ENCODE measurements at regions not wholly inside any gene's neighbourhood (a gene's known extent, or its start where the extent isn't known, plus 50 kb on each side); places are given as distances from the start of the nearest gene placed in this dataset.

- Histone ChIP-seq H3K4me1 (ENCODE audit: control insufficient read depth in 5 of 5, insufficient read depth in 5 of 5, low read length in 5 of 5) (peaks cover 0 to 15% (median 5%) of the 10 kb centered on the region in 5 donors), H3K27ac (ENCODE audit: low read depth in 1 of 2, low read length in 1 of 2) (no peak overlapping the region), H3K27me3 (ENCODE audit: control insufficient read depth in 3 of 3, insufficient read depth in 3 of 3, low read length in 2 of 3) (peaks cover 0 to 26% (median 0%) of the 10 kb centered on the region in 3 donors), H3K9me3 (ENCODE audit: control insufficient read depth in 4 of 4, insufficient read depth in 3 of 4, low read length in 3 of 4) (peaks cover 0 to 2% (median 0%) of the 10 kb centered on the region in 4 donors), H3K36me3 (ENCODE audit: control insufficient read depth in 4 of 4, insufficient read depth in 4 of 4, low read length in 4 of 4) (no peaks in the 10 kb centered on the region), H3K9ac (ENCODE audit: insufficient read depth in 1 of 2, low read length in 2 of 2) (no peak overlapping the region), H3K4me3 (no peak overlapping the region)
- ATAC-seq (ENCODE audit: insufficient read depth, low FRiP score), result no peak
- no peak for TF ChIP-seq CTCF (IDR thresholded peaks at IDR 0.05; ENCODE audit: control extremely low read depth, extremely low read depth)
- whole genome bisulfite sequencing, 2 donors, result 75 to 87% methylated on average over 12 of the region's 12 CpGs
- DNase-seq, result peak in 2 of 3 donors; percentile 33 to 35
Observed at GRCh38 chr6:90399970-90400369, 103.3 kb upstream of the BACH2 start.

- Histone ChIP-seq H3K36me3 (ENCODE audit: control insufficient read depth in 4 of 4, insufficient read depth in 4 of 4, low read length in 4 of 4) (no peaks in the 10 kb centered on the region), H3K4me1 (ENCODE audit: control insufficient read depth in 5 of 5, insufficient read depth in 5 of 5, low read length in 5 of 5) (peaks cover 0 to 7% (median 0%) of the 10 kb centered on the region in 5 donors), H3K27ac (ENCODE audit: low read depth in 1 of 2, low read length in 1 of 2) (no peak overlapping the region), H3K27me3 (ENCODE audit: control insufficient read depth in 3 of 3, insufficient read depth in 3 of 3, low read length in 2 of 3) (peaks cover 0 to 26% (median 0%) of the 10 kb centered on the region in 3 donors), H3K9me3 (ENCODE audit: control insufficient read depth in 4 of 4, insufficient read depth in 3 of 4, low read length in 3 of 4) (no peaks in the 10 kb centered on the region), H3K4me3 (no peak overlapping the region), H3K9ac (ENCODE audit: insufficient read depth in 1 of 2, low read length in 2 of 2) (no peak overlapping the region)
- DNase-seq, result peak in 1 of 3 donors; percentile 31
- WGBS, 2 donors, result 53 to 55% methylated on average over 5 of the region's 5 CpGs
- no peak for TF ChIP-seq CTCF (IDR thresholded peaks at IDR 0.05; ENCODE audit: control extremely low read depth, extremely low read depth)
- ATAC-seq (ENCODE audit: insufficient read depth, low FRiP score), result peak; percentile 20
Observed at GRCh38 chr6:90397929-90398674, 101.5 kb upstream of the BACH2 start.

GRCh38 chr6:90397047-90397446 lies 100.4 kb upstream of the BACH2 start:
- Histone ChIP-seq H3K9me3 (ENCODE audit: control insufficient read depth in 4 of 4, insufficient read depth in 3 of 4, low read length in 3 of 4) (no peaks in the 10 kb centered on the region), H3K27ac (ENCODE audit: low read depth in 1 of 2, low read length in 1 of 2) (no peak overlapping the region), H3K9ac (ENCODE audit: insufficient read depth in 1 of 2, low read length in 2 of 2) (no peak overlapping the region), H3K4me3 (no peak overlapping the region), H3K27me3 (ENCODE audit: control insufficient read depth in 3 of 3, insufficient read depth in 3 of 3, low read length in 2 of 3) (peaks cover 0 to 26% (median 0%) of the 10 kb centered on the region in 3 donors), H3K4me1 (ENCODE audit: control insufficient read depth in 5 of 5, insufficient read depth in 5 of 5, low read length in 5 of 5) (peaks cover 0 to 7% (median 0%) of the 10 kb centered on the region in 5 donors), H3K36me3 (ENCODE audit: control insufficient read depth in 4 of 4, insufficient read depth in 4 of 4, low read length in 4 of 4) (no peaks in the 10 kb centered on the region)
- 85 to 92% methylated on average over 4 of the region's 4 CpGs for WGBS, 2 donors
- DNase-seq (no peak), ATAC-seq (ENCODE audit: insufficient read depth, low FRiP score) (no peak)
- no peak for TF ChIP-seq CTCF (IDR thresholded peaks at IDR 0.05; ENCODE audit: control extremely low read depth, extremely low read depth)
